ENCODE measurements at regions not wholly inside any gene's neighbourhood (a gene's known extent, or its start where the extent isn't known, plus 50 kb on each side); places are given as distances from the start of the nearest gene placed in this dataset.
"Not testable (repeated sequence)": the region's sequence is repeated elsewhere in the genome, so short reads cannot be mapped to it uniquely, and the experiment has no call there.

DNA sequence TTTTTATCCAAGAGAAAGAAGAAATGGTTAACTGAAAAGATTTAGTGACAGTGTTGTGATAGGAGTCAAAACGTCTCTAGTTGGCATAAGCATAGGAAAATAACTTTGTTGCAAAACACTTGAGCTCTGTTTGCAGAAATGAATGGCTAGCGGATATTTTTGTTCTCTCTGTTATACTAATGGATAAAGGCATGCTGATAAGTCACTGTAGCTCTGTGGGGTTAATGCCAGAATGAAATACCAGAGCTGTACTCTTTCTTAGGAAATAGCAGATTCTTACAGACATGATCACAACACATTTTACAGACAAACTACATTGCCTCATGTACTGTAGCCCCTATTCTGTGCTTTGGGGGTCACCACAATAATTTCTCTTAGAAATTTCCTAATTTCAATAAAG, 202.8 kb downstream of the DMRTA1 start:
- Histone ChIP-seq H3K36me3 (ENCODE audit: control insufficient read depth, insufficient read depth, low read length) (no peaks in the 10 kb centered on the region), H3K9me3 (ENCODE audit: control insufficient read depth, insufficient read depth, low read length) (no peaks in the 10 kb centered on the region), H3K4me3 (ENCODE audit: low read depth, low read length) (no peak overlapping the region), H3K9ac (ENCODE audit: low read depth, low read length) (no peak overlapping the region), H3K27me3 (ENCODE audit: control insufficient read depth, insufficient read depth, low read length) (no peaks in the 10 kb centered on the region), H3K4me1 (ENCODE audit: control insufficient read depth, insufficient read depth, low read length) (no peaks in the 10 kb centered on the region), H3K27ac (ENCODE audit: low read depth, low read length) (no peak overlapping the region)

DNA sequence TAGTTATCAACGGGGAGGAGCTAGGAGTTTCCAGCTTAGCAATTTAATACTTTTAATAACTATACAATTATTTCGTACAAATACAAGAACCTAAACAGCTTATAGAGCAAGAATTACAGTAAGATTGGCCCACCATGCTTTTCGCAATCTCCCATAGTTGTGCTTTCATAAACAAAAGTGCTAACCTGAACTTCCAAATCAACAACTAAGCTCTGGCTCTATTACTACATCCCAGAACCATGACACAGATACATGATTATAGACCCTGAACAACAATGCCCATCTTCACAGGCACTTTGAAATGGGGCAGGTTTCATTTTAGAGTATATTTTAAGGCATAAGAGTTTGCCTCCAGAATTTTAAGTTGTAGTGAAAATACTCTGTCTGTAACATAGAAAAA, 203.5 kb downstream of the DMRTA1 start:
- no peak overlapping the region for H3K4me3 ChIP-seq (ENCODE audit: low read depth, low read length)
- no peaks in the 10 kb centered on the region for H3K27me3 ChIP-seq (ENCODE audit: control insufficient read depth, insufficient read depth, low read length)
- no peaks in the 10 kb centered on the region for H3K36me3 ChIP-seq (ENCODE audit: control insufficient read depth, insufficient read depth, low read length)
- H3K27ac ChIP-seq (ENCODE audit: low read depth, low read length): no peak overlapping the region
- no peaks in the 10 kb centered on the region for H3K4me1 ChIP-seq (ENCODE audit: control insufficient read depth, insufficient read depth, low read length)
- no peak overlapping the region for H3K9ac ChIP-seq (ENCODE audit: low read depth, low read length)
- H3K9me3 ChIP-seq (ENCODE audit: control insufficient read depth, insufficient read depth, low read length): no peaks in the 10 kb centered on the region

DNA sequence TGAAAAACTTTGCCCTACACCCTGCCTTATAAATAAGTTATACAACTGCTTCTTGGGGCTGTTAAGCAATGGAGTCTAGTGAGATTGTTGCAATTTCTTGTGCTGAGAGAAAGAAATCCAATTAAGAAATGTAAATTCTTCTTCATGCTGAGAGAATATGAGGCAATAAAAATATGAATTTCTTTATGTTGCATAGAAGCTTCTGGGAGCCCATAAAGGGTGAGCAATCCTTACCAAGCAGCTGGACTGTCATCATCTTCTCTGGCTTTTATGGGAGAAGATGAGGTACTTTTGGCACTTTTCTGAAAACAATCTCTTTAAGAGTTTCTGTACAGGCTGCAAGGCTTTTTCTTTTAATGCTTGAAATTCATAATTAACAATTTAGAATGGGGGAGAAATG, 204.3 kb downstream of the DMRTA1 start:
- no peak overlapping the region for H3K4me3 ChIP-seq (ENCODE audit: low read depth, low read length)
- no peaks in the 10 kb centered on the region for H3K4me1 ChIP-seq (ENCODE audit: control insufficient read depth, insufficient read depth, low read length)
- no peak overlapping the region for H3K9ac ChIP-seq (ENCODE audit: low read depth, low read length)
- H3K27ac ChIP-seq (ENCODE audit: low read depth, low read length): no peak overlapping the region
- H3K27me3 ChIP-seq (ENCODE audit: control insufficient read depth, insufficient read depth, low read length): no peaks in the 10 kb centered on the region
- H3K9me3 ChIP-seq (ENCODE audit: control insufficient read depth, insufficient read depth, low read length): no peaks in the 10 kb centered on the region
- H3K36me3 ChIP-seq (ENCODE audit: control insufficient read depth, insufficient read depth, low read length): no peaks in the 10 kb centered on the region

DNA sequence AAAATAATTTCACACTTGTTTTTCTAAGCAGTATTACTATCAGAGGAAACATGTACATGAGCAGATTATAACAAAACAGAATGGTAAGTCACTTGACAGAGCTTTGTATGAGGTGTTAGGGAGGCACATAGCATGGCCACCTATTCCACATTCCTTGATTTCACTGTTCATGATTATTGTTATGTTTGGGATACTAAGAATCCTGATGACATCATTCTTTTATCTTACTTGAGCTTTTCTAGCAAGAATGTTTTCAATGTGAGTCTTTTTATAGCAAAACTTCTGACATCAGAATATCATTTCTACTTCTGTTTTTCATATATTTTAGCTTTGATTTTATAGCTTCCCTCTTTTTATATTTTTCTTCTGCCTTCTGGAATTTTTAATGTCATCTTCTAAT, 208.2 kb downstream of the DMRTA1 start:
- Histone ChIP-seq H3K9me3 (ENCODE audit: control insufficient read depth, insufficient read depth, low read length) (no peaks in the 10 kb centered on the region), H3K9ac (ENCODE audit: low read depth, low read length) (no peak overlapping the region), H3K27me3 (ENCODE audit: control insufficient read depth, insufficient read depth, low read length) (no peaks in the 10 kb centered on the region), H3K4me1 (ENCODE audit: control insufficient read depth, insufficient read depth, low read length) (peaks cover 12% of the 10 kb centered on the region), H3K27ac (ENCODE audit: low read depth, low read length) (no peak overlapping the region), H3K4me3 (ENCODE audit: low read depth, low read length) (no peak overlapping the region), H3K36me3 (ENCODE audit: control insufficient read depth, insufficient read depth, low read length) (no peaks in the 10 kb centered on the region)

DNA sequence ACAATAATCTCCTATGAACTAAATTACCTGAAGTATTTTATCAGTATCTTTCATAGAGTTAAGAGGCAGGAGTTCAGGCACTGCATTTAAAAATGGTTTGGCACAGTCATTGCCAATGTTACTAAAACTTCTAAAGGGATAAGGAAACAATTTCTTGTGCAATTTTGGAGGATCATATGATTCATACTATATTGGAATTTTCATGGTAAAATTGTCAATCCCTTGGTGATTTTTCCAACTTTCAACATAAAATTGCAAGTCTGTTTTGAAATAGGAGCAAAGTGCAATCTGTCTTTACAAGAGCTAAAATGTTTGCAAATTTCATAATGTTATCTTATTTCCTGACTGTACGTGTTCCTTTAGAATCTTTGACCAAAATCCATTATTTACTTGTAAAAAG, 211.1 kb downstream of the DMRTA1 start:
- Histone ChIP-seq H3K9me3 (ENCODE audit: control insufficient read depth, insufficient read depth, low read length) (no peaks in the 10 kb centered on the region), H3K36me3 (ENCODE audit: control insufficient read depth, insufficient read depth, low read length) (no peaks in the 10 kb centered on the region), H3K27me3 (ENCODE audit: control insufficient read depth, insufficient read depth, low read length) (no peaks in the 10 kb centered on the region), H3K4me1 (ENCODE audit: control insufficient read depth, insufficient read depth, low read length) (peaks cover 12% of the 10 kb centered on the region), H3K27ac (ENCODE audit: low read depth, low read length) (no peak overlapping the region), H3K9ac (ENCODE audit: low read depth, low read length) (no peak overlapping the region), H3K4me3 (ENCODE audit: low read depth, low read length) (no peak overlapping the region)

DNA sequence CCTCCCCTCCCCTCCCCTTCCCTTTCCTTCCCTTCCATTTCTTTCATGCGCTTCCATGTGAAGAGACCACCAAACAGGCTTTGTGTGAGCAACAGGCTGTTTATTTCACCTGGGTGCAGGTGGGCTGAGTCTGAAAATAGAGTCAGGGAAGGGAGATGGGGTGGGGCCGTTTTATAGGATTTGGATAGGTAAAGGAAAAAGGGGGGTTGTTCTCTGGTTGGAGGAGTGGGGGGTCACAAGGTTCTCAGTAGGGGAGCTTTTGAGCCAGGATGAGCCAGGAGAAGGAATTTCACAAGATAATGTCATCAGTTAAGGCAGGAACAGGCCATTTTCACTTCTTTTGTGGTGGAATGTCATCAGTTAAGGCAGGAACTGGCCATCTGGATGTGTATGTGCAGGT, 211.9 kb downstream of the DMRTA1 start:
- H3K4me1 ChIP-seq (ENCODE audit: control insufficient read depth, insufficient read depth, low read length): peaks cover 12% of the 10 kb centered on the region
- not testable (repeated sequence) for H3K4me3 ChIP-seq (ENCODE audit: low read depth, low read length); H3K9ac ChIP-seq (ENCODE audit: low read depth, low read length); H3K36me3 ChIP-seq (ENCODE audit: control insufficient read depth, insufficient read depth, low read length); H3K27me3 ChIP-seq (ENCODE audit: control insufficient read depth, insufficient read depth, low read length); H3K27ac ChIP-seq (ENCODE audit: low read depth, low read length); H3K9me3 ChIP-seq (ENCODE audit: control insufficient read depth, insufficient read depth, low read length)

DNA sequence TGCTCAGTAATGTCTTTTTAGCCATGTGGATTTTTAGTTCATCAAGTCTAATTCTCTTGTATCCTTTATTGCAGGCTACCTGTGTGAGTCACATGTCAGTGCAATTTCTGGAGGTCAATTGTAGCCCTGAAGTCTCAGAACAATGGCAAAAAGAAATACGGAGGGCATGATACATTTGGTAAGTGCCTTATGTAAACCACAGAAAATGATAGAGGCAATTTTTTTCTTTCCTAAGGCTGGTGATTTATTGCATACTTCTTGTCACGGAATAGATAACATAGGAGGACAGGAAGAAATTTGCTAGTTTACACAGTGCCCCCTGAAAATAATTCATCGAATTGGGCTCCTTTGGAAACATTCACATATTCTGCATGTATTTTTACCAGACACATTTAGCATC, 235.9 kb downstream of the DMRTA1 start:
- Histone ChIP-seq H3K4me1 (ENCODE audit: control insufficient read depth, insufficient read depth, low read length) (peaks cover 17% of the 10 kb centered on the region), H3K9me3 (ENCODE audit: control insufficient read depth, insufficient read depth, low read length) (no peaks in the 10 kb centered on the region), H3K9ac (ENCODE audit: low read depth, low read length) (no peak overlapping the region), H3K27ac (ENCODE audit: low read depth, low read length) (no peak overlapping the region), H3K27me3 (ENCODE audit: control insufficient read depth, insufficient read depth, low read length) (no peaks in the 10 kb centered on the region), H3K36me3 (ENCODE audit: control insufficient read depth, insufficient read depth, low read length) (no peaks in the 10 kb centered on the region), H3K4me3 (ENCODE audit: low read depth, low read length) (no peak overlapping the region)

DNA sequence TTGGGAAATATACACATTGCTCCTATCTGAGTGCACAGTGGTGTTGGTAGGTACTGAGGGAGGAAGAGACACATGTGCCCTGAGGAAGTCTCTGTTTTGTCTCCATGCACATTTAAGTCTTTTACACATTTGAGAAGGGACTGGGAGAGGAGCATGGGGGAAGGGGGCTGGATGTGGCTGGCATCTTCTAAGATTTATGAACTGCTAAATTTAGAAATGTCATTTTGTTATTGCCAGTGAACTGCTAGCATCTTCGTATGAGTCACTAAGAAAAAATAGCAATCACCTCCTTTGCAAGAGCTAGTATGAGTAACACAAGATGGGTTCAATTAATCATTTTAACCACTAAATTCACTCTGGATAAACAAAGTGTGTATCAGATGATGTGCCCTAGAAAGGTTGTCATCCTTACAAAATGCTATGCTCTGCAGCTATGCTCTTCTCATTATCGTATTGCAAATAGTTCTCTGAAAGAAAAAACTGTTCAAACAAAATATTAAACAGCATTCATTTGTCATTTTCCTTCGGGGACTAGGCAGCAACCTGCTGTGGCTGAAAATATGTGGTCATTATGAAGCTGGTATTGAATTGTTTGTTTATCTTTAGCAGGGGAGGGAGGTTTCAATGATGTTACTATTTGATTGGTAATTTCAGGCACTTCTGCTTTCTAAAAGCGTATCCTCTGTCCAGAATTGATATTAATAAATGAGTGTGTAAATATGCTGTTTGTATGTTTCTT, 236.5 kb downstream of the DMRTA1 start:
- no peaks in the 10 kb centered on the region for H3K36me3 ChIP-seq (ENCODE audit: control insufficient read depth, insufficient read depth, low read length)
- H3K4me1 ChIP-seq (ENCODE audit: control insufficient read depth, insufficient read depth, low read length): peaks cover 17% of the 10 kb centered on the region
- H3K4me3 ChIP-seq (ENCODE audit: low read depth, low read length): no peak overlapping the region
- H3K27me3 ChIP-seq (ENCODE audit: control insufficient read depth, insufficient read depth, low read length): no peaks in the 10 kb centered on the region
- no peak overlapping the region for H3K9ac ChIP-seq (ENCODE audit: low read depth, low read length)
- no peak overlapping the region for H3K27ac ChIP-seq (ENCODE audit: low read depth, low read length)
- H3K9me3 ChIP-seq (ENCODE audit: control insufficient read depth, insufficient read depth, low read length): no peaks in the 10 kb centered on the region

DNA sequence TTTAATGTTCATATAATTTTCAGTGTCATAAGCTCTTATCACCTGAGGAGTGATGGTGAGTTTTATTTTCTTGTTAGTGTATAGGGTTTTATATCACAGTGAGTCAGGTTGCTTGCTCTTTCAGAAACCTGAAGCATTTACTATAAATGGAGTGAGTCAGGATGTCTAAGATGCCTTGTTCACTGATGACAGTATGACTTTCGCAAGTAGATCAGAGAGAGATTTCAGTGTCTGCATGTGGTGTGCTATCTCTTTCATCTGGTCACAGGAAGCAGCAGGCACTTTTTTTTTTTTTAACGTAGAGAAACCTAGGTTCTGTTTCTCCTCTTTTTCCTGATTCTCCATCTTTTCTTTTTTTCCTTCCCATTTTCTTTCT, 237.1 kb downstream of the DMRTA1 start:
- H3K4me1 ChIP-seq (ENCODE audit: control insufficient read depth, insufficient read depth, low read length): peaks cover 17% of the 10 kb centered on the region
- no peaks in the 10 kb centered on the region for H3K27me3 ChIP-seq (ENCODE audit: control insufficient read depth, insufficient read depth, low read length)
- no peaks in the 10 kb centered on the region for H3K36me3 ChIP-seq (ENCODE audit: control insufficient read depth, insufficient read depth, low read length)
- no peak overlapping the region for H3K9ac ChIP-seq (ENCODE audit: low read depth, low read length)
- no peak overlapping the region for H3K27ac ChIP-seq (ENCODE audit: low read depth, low read length)
- H3K4me3 ChIP-seq (ENCODE audit: low read depth, low read length): no peak overlapping the region
- H3K9me3 ChIP-seq (ENCODE audit: control insufficient read depth, insufficient read depth, low read length): no peaks in the 10 kb centered on the region

DNA sequence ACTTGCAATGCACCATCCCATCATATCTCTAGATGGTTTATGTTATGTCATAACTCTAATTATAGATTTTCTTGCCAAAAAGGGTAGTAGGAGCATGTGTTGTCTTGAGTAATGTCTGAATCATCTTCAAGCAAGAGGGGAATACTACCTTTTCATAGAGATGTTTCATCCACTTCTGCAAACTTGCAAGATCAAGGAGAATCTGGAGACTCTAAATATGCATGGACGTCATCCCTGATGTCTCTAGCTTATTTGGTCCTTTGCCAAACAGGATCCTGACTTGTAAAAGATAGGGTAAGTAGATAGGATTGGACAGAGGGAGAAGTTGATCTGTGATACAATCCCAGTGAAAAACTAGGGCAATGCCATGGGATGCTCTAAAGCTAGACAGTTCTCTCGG, 246.5 kb downstream of the DMRTA1 start:
- Histone ChIP-seq H3K27me3 (ENCODE audit: control insufficient read depth, insufficient read depth, low read length) (no peaks in the 10 kb centered on the region), H3K27ac (ENCODE audit: low read depth, low read length) (no peak overlapping the region), H3K9me3 (ENCODE audit: control insufficient read depth, insufficient read depth, low read length) (no peaks in the 10 kb centered on the region), H3K36me3 (ENCODE audit: control insufficient read depth, insufficient read depth, low read length) (no peaks in the 10 kb centered on the region), H3K9ac (ENCODE audit: low read depth, low read length) (no peak overlapping the region), H3K4me1 (ENCODE audit: control insufficient read depth, insufficient read depth, low read length) (no peaks in the 10 kb centered on the region), H3K4me3 (ENCODE audit: low read depth, low read length) (no peak overlapping the region)

DNA sequence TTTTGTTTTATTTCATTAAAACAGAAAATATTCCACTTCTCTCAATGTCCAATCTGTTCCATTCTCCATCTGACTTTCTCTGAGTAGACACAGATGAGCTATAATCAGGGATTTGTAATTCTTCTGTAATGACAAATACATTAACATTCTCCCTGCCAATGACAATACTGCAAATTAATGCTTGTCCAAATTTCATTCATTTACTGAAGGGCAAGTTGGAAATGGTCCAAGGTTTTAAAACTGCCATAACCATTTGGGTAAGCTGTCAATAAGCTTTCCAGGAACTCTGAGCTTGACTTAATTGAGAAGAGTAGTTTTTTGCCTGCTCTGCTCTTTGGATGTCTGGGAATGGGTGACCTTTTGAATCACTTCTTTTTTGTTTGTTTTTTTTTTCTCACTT, 253.5 kb downstream of the DMRTA1 start:
- H3K27ac ChIP-seq (ENCODE audit: low read depth, low read length): no peak overlapping the region
- no peaks in the 10 kb centered on the region for H3K4me1 ChIP-seq (ENCODE audit: control insufficient read depth, insufficient read depth, low read length)
- H3K27me3 ChIP-seq (ENCODE audit: control insufficient read depth, insufficient read depth, low read length): no peaks in the 10 kb centered on the region
- no peak overlapping the region for H3K9ac ChIP-seq (ENCODE audit: low read depth, low read length)
- H3K36me3 ChIP-seq (ENCODE audit: control insufficient read depth, insufficient read depth, low read length): no peaks in the 10 kb centered on the region
- H3K9me3 ChIP-seq (ENCODE audit: control insufficient read depth, insufficient read depth, low read length): no peaks in the 10 kb centered on the region
- H3K4me3 ChIP-seq (ENCODE audit: low read depth, low read length): no peak overlapping the region

Data from HUES48 (cell line).